ENCODE measurements at regions not wholly inside any gene's neighbourhood (a gene's known extent, or its start where the extent isn't known, plus 50 kb on each side); places are given as distances from the start of the nearest gene placed in this dataset.
"Not testable (repeated sequence)": the region's sequence is repeated elsewhere in the genome, so short reads cannot be mapped to it uniquely, and the experiment has no call there.

- intact Hi-C loops (cut with micrococcal nuclease; ENCODE audit: unreplicated experiment), result no loop called here
- BruUV-seq (replicated peaks), result no TSS peak
- H3K36me3 Mint-ChIP-seq (ENCODE audit: insufficient read depth, unreplicated experiment), result no peaks in the 10 kb centered on the region
- no peak overlapping the region for H3K4me3 Mint-ChIP-seq (ENCODE audit: low read depth, unreplicated experiment)
- no peaks in the 10 kb centered on the region for H3K4me1 Mint-ChIP-seq (ENCODE audit: low read depth, unreplicated experiment)
- CTCF ChIA-PET, result no interaction called here
- TF ChIP-seq, protein P1, sequence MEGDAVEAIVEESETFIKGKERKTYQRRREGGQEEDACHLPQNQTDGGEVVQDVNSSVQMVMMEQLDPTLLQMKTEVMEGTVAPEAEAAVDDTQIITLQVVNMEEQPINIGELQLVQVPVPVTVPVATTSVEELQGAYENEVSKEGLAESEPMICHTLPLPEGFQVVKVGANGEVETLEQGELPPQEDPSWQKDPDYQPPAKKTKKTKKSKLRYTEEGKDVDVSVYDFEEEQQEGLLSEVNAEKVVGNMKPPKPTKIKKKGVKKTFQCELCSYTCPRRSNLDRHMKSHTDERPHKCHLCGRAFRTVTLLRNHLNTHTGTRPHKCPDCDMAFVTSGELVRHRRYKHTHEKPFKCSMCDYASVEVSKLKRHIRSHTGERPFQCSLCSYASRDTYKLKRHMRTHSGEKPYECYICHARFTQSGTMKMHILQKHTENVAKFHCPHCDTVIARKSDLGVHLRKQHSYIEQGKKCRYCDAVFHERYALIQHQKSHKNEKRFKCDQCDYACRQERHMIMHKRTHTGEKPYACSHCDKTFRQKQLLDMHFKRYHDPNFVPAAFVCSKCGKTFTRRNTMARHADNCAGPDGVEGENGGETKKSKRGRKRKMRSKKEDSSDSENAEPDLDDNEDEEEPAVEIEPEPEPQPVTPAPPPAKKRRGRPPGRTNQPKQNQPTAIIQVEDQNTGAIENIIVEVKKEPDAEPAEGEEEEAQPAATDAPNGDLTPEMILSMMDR (IDR thresholded peaks at IDR 0.05; ENCODE audit: unreplicated experiment), result no peak
- no peak for DNase-seq
- peaks cover 100% of the 10 kb centered on the region for H3K27me3 Mint-ChIP-seq (ENCODE audit: unreplicated experiment)
- no peak overlapping the region for H3K27ac Mint-ChIP-seq (ENCODE audit: unreplicated experiment)
- no peaks in the 10 kb centered on the region for H3K9me3 Mint-ChIP-seq (ENCODE audit: low read depth, unreplicated experiment)
These were observed 106.2 kb downstream of the KCNJ12 start for GRCh38 chr17:21482189-21482865.

GRCh38 chr17:21488043-21488442, 111.9 kb downstream of the KCNJ12 start:
- H3K27ac Mint-ChIP-seq (ENCODE audit: unreplicated experiment); H3K9me3 Mint-ChIP-seq (ENCODE audit: low read depth, unreplicated experiment); BruUV-seq (replicated peaks); H3K36me3 Mint-ChIP-seq (ENCODE audit: insufficient read depth, unreplicated experiment); intact Hi-C loops (cut with micrococcal nuclease; ENCODE audit: unreplicated experiment); H3K4me1 Mint-ChIP-seq (ENCODE audit: low read depth, unreplicated experiment); H3K4me3 Mint-ChIP-seq (ENCODE audit: low read depth, unreplicated experiment); DNase-seq: not testable (repeated sequence)
- CTCF ChIA-PET, result interaction anchor here (0.8 to 1.1 kb wide), 2 partner anchors 23 to 31 kb away, joined by 3 read pairs; no protein-coding TSS in a partner anchor
- peaks cover 44% of the 10 kb centered on the region for H3K27me3 Mint-ChIP-seq (ENCODE audit: unreplicated experiment)

- Mint-ChIP-seq H3K27ac (ENCODE audit: unreplicated experiment) (no peak overlapping the region), H3K36me3 (ENCODE audit: insufficient read depth, unreplicated experiment) (no peaks in the 10 kb centered on the region), H3K4me1 (ENCODE audit: low read depth, unreplicated experiment) (no peaks in the 10 kb centered on the region), H3K27me3 (ENCODE audit: unreplicated experiment) (no peaks in the 10 kb centered on the region), H3K4me3 (ENCODE audit: low read depth, unreplicated experiment) (no peak overlapping the region), H3K9me3 (ENCODE audit: low read depth, unreplicated experiment) (no peaks in the 10 kb centered on the region)
- TF ChIP-seq, protein P1 (IDR thresholded peaks at IDR 0.05; ENCODE audit: unreplicated experiment), result no peak
- CTCF ChIA-PET, result no interaction called here
- no peak for DNase-seq
- intact Hi-C loops (cut with micrococcal nuclease; ENCODE audit: unreplicated experiment), result no loop called here
- BruUV-seq (replicated peaks), result no TSS peak
These were observed 117.8 kb downstream of the KCNJ12 start for GRCh38 chr17:21493993-21494392.

DNA sequence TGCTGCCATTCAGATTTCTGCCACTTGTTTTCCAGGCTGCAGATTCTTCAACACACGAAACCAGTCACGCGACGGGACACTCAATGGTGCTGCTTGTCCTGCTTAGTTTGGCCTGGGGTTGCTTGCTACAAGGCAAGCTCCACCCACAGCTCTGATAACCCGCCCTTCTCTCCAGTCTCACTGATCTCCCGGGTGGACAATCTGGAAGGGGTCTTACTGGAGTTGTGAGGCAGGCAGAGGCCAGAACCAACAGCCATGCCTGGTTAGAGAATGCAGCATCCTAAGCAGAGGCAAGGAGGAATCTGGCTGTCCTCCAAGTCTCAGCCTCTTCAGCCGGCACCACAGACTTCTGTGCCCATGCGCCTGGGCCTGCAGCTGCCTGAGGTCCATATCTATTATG, 119.1 kb downstream of the KCNJ12 start:
- Mint-ChIP-seq H3K27ac (ENCODE audit: unreplicated experiment) (no peak overlapping the region), H3K9me3 (ENCODE audit: low read depth, unreplicated experiment) (no peaks in the 10 kb centered on the region), H3K36me3 (ENCODE audit: insufficient read depth, unreplicated experiment) (no peaks in the 10 kb centered on the region), H3K4me3 (ENCODE audit: low read depth, unreplicated experiment) (no peak overlapping the region), H3K4me1 (ENCODE audit: low read depth, unreplicated experiment) (no peaks in the 10 kb centered on the region), H3K27me3 (ENCODE audit: unreplicated experiment) (no peaks in the 10 kb centered on the region)
- intact Hi-C loops (cut with micrococcal nuclease; ENCODE audit: unreplicated experiment), result no loop called here
- TF ChIP-seq, protein P1 (IDR thresholded peaks at IDR 0.05; ENCODE audit: unreplicated experiment), result no peak
- DNase-seq, result no peak
- CTCF ChIA-PET, result no interaction called here
- no TSS peak for BruUV-seq (replicated peaks)

GRCh38 chr17:21500064-21500463, 123.9 kb downstream of the KCNJ12 start:
- intact Hi-C loops (cut with micrococcal nuclease; ENCODE audit: unreplicated experiment), result no loop called here
- BruUV-seq (replicated peaks), result no TSS peak
- H3K9me3 Mint-ChIP-seq (ENCODE audit: low read depth, unreplicated experiment), result no peaks in the 10 kb centered on the region
- TF ChIP-seq, protein P1 (IDR thresholded peaks at IDR 0.05; ENCODE audit: unreplicated experiment), result no peak
- no peak overlapping the region for H3K4me3 Mint-ChIP-seq (ENCODE audit: low read depth, unreplicated experiment)
- no peaks in the 10 kb centered on the region for H3K36me3 Mint-ChIP-seq (ENCODE audit: insufficient read depth, unreplicated experiment)
- no peak overlapping the region for H3K27ac Mint-ChIP-seq (ENCODE audit: unreplicated experiment)
- CTCF ChIA-PET, result no interaction called here
- no peak for DNase-seq
- H3K27me3 Mint-ChIP-seq (ENCODE audit: unreplicated experiment), result no peaks in the 10 kb centered on the region
- H3K4me1 Mint-ChIP-seq (ENCODE audit: low read depth, unreplicated experiment), result no peaks in the 10 kb centered on the region

DNA sequence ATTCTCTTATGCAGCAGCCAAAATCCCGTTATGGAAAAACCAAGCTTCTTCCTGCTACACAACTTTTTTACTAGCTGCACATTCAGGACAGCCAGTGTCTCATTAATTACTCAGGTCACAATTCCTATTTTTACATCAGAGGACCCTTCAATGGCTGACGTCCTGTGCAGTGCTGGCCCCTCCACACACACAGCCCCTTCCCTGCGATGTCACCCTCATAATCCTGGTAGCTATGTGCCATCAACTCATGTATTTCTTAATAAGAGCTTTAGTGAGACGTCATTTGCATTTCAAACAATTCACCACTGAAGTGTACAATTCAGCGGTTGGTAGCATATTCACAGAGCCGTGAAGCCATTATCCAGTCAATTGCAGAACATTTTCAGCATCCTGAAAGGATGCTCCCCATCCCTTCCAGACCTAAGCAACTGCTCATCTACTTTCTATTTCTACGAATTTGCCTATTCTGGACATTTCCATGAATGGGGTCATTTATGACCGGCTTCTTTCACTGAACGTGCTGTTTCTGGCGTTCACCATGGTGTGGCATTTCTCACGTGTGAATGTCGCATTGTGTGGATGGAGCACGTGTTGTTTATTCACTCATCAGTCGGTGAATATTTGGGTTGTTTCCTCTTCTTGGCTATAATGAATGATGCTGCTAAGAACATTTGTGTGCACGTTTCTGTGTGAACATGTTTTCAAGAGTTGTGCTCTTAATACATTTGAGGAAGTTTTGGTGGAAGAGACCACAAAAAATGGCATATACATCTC, 126.0 kb downstream of the KCNJ12 start:
- H3K4me3 Mint-ChIP-seq (ENCODE audit: low read depth, unreplicated experiment); BruUV-seq (replicated peaks); H3K4me1 Mint-ChIP-seq (ENCODE audit: low read depth, unreplicated experiment); intact Hi-C loops (cut with micrococcal nuclease; ENCODE audit: unreplicated experiment); H3K27ac Mint-ChIP-seq (ENCODE audit: unreplicated experiment); CTCF ChIA-PET; H3K9me3 Mint-ChIP-seq (ENCODE audit: low read depth, unreplicated experiment); H3K27me3 Mint-ChIP-seq (ENCODE audit: unreplicated experiment); H3K36me3 Mint-ChIP-seq (ENCODE audit: insufficient read depth, unreplicated experiment); DNase-seq: not testable (repeated sequence)
